NCI-H69 (cell line): ENCODE measurements at regions not wholly inside any gene's neighbourhood (a gene's known extent, or its start where the extent isn't known, plus 50 kb on each side); places are given as distances from the start of the nearest gene placed in this dataset.

Experiments used
- DNase-seq: peaks from one replicate; lab custom pipeline; 2025; lab: John Stamatoyannopoulos, UW

GRCh38 chr2:12059616-12060441 lies 313.4 kb downstream of the LPIN1 start:
- no peak for DNase-seq

- no peak for DNase-seq
Measured at GRCh38 chr2:12060886-12061285, 314.5 kb downstream of the LPIN1 start.

GRCh38 chr2:12061286-12062052 lies 315.0 kb downstream of the LPIN1 start:
- no peak for DNase-seq

- no peak for DNase-seq
Measured at GRCh38 chr2:12062053-12062395, 315.6 kb downstream of the LPIN1 start.

- no peak for DNase-seq
Measured at GRCh38 chr2:12063210-12063609, 316.8 kb downstream of the LPIN1 start.

- DNase-seq, result no peak
Measured at GRCh38 chr2:12064153-12064552, 317.7 kb downstream of the LPIN1 start.

- DNase-seq, result no peak
Measured at GRCh38 chr2:12066116-12066515, 319.7 kb downstream of the LPIN1 start.

GRCh38 chr2:12066986-12067385 lies 320.6 kb downstream of the LPIN1 start:
- DNase-seq, result no peak

GRCh38 chr2:12068796-12069538 lies 322.5 kb downstream of the LPIN1 start:
- no peak for DNase-seq

- DNase-seq, result no peak
Measured at GRCh38 chr2:12070153-12070552, 323.7 kb downstream of the LPIN1 start.

- DNase-seq, result no peak
Measured at GRCh38 chr2:12070581-12070980, 324.1 kb downstream of the LPIN1 start.

GRCh38 chr2:12071318-12071717 lies 324.9 kb downstream of the LPIN1 start:
- no peak for DNase-seq

GRCh38 chr2:12073217-12073852 lies 326.9 kb downstream of the LPIN1 start:
- DNase-seq, result no peak

- no peak for DNase-seq
Measured at GRCh38 chr2:12074126-12074844, 327.9 kb downstream of the LPIN1 start.

GRCh38 chr2:12074845-12075217 lies 328.4 kb downstream of the LPIN1 start:
- DNase-seq, result no peak

GRCh38 chr2:12075603-12076002 lies 329.2 kb downstream of the LPIN1 start:
- DNase-seq, result no peak

- DNase-seq, result peak; percentile 46
Measured at GRCh38 chr2:12076810-12077209, 330.4 kb downstream of the LPIN1 start.

- DNase-seq, result no peak
Measured at GRCh38 chr2:12080360-12080759, 333.9 kb downstream of the LPIN1 start.

- no peak for DNase-seq
Measured at GRCh38 chr2:12081481-12082210, 335.2 kb downstream of the LPIN1 start.

- DNase-seq, result peak; percentile 5
Measured at GRCh38 chr2:12083081-12083581, 336.7 kb downstream of the LPIN1 start.
